Transverse colon (tissue), 3 donors: ENCODE measurements at regions not wholly inside any gene's neighbourhood (a gene's known extent, or its start where the extent isn't known, plus 50 kb on each side); places are given as distances from the start of the nearest gene placed in this dataset.
"Not testable (repeated sequence)": the region's sequence is repeated elsewhere in the genome, so short reads cannot be mapped to it uniquely, and the experiment has no call there.

Experiments
- CTCF ChIP-seq, 5 experiments: fragments of 200-600 bp in 3 of 5; fragments of 450-650 bp in 2 of 5; sonication (generic) in 3 of 5; IDR thresholded peaks; 1 replicate in 2 of 5; 2 replicates in 3 of 5; pipeline ENCODE4 v1.5.1; 2016 to 2017; ENCODE audit warnings: antibody characterized with exemption in 5 of 5, inconsistent platforms in 3 of 5, mild to moderate bottlenecking in 2 of 5, moderate library complexity in 1 of 5
- EP300 ChIP-seq: sonication (generic); formaldehyde crosslinking; IDR thresholded peaks from one replicate; pipeline ENCODE4 v1.6.1; 2017; ENCODE audit warnings: antibody characterized with exemption, low read depth
- POLR2A ChIP-seq: fragments of 450-650 bp; IDR thresholded peaks from one replicate; pipeline ENCODE4 v1.6.1; 2016; ENCODE audit warnings: antibody characterized with exemption, mild to moderate bottlenecking, moderate library complexity

GRCh38 chr11:3485737-3486136, 106.8 kb upstream of the ZNF195 start:
- TF ChIP-seq CTCF (IDR thresholded peaks at IDR 0.05); POLR2A; EP300: not testable (repeated sequence)
